ENCODE measurements at regions not wholly inside any gene's neighbourhood (a gene's known extent, or its start where the extent isn't known, plus 50 kb on each side); places are given as distances from the start of the nearest gene placed in this dataset.

- no peaks in the 10 kb centered on the region for H3K27me3 ChIP-seq (replicated peaks)
- no peak overlapping the region for H3K27ac ChIP-seq
- no peaks in the 10 kb centered on the region for H3K36me3 ChIP-seq (replicated peaks)
- no peak overlapping the region for H3K4me3 ChIP-seq (ENCODE audit: low read depth, low read length)
- in situ Hi-C loops (cut with HindIII; ENCODE audit: low pct_ligation_motif_present, low sequenced_read_pairs) = no loop called here
- DNase-seq = no peak
- no peak for TF ChIP-seq CTCF (IDR thresholded peaks at IDR 0.05; ENCODE audit: low read depth, low read length, missing control alignments)
Observed at GRCh38 chr15:98363955-98364354, 284.4 kb upstream of the IGF1R start.

DNA sequence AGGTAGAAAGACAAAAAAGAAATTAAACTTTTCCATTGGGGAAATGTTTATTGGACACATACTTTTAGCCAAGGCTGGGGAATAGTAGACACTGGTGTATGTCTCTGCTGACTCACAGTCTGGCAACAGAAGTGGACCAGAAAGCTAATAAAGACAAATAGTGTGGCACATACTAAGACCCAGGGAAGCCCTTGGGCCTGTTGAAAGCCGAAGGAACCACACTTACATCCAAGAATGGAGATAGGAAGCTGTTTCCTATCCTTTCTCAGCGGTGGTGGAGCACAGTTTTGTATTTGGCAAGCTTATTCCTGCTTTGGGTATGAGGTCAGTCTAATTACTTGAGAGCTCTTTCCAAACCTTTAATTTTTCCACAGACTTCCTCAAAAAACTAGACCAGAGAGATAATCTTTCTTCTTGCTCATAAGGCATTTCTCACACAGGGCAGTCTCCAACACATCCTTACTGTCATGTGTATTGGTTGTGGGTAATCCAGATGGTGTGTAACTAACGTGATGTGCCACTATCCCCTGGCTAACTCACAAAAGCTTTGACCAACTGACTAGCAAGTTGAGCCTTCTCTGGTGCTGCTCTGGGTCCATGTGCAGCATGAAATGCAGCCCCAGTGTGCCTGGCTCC is 279.1 kb upstream of the IGF1R start:
- in situ Hi-C loops (cut with HindIII; ENCODE audit: low pct_ligation_motif_present, low sequenced_read_pairs) = no loop called here
- Histone ChIP-seq H3K27ac (no peak overlapping the region), H3K36me3 (replicated peaks) (no peaks in the 10 kb centered on the region), H3K4me3 (ENCODE audit: low read depth, low read length) (no peak overlapping the region), H3K27me3 (replicated peaks) (no peaks in the 10 kb centered on the region)
- TF ChIP-seq CTCF (IDR thresholded peaks at IDR 0.05; ENCODE audit: low read depth, low read length, missing control alignments) = no peak
- DNase-seq = no peak

GRCh38 chr15:98375513-98376340 is 272.6 kb upstream of the IGF1R start:
- no peak overlapping the region for H3K27ac ChIP-seq
- no peak for TF ChIP-seq CTCF (IDR thresholded peaks at IDR 0.05; ENCODE audit: low read depth, low read length, missing control alignments)
- in situ Hi-C loops (cut with HindIII; ENCODE audit: low pct_ligation_motif_present, low sequenced_read_pairs) = no loop called here
- no peak overlapping the region for H3K4me3 ChIP-seq (ENCODE audit: low read depth, low read length)
- DNase-seq = no peak
- no peaks in the 10 kb centered on the region for H3K36me3 ChIP-seq (replicated peaks)
- H3K27me3 ChIP-seq (replicated peaks) = no peaks in the 10 kb centered on the region

DNA sequence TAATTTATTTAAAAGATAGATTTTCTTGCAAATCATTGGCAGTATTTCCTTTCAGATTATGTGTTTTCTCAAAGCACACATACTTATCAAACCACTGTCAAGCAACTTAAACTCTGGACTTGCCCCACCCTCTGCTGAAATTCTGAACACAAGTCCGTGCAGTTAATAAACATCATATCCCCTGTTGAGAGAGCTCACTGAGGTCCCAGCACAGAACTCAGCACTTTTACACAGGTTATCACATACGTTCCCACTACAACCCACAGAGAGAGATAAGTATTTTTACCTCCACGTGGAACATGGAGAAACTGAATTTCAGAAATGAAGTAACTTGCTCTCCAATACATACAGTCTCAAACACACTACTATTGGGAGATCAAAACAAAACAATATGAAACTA is 267.6 kb upstream of the IGF1R start:
- in situ Hi-C loops (cut with HindIII; ENCODE audit: low pct_ligation_motif_present, low sequenced_read_pairs) = no loop called here
- no peak for DNase-seq
- no peaks in the 10 kb centered on the region for H3K27me3 ChIP-seq (replicated peaks)
- H3K4me3 ChIP-seq (ENCODE audit: low read depth, low read length) = no peak overlapping the region
- TF ChIP-seq CTCF (IDR thresholded peaks at IDR 0.05; ENCODE audit: low read depth, low read length, missing control alignments) = no peak
- H3K36me3 ChIP-seq (replicated peaks) = no peaks in the 10 kb centered on the region
- no peak overlapping the region for H3K27ac ChIP-seq

GRCh38 chr15:98381446-98381845 is 266.9 kb upstream of the IGF1R start:
- in situ Hi-C loops (cut with HindIII; ENCODE audit: low pct_ligation_motif_present, low sequenced_read_pairs) = no loop called here
- H3K36me3 ChIP-seq (replicated peaks) = no peaks in the 10 kb centered on the region
- no peak for DNase-seq

More at GRCh38 chr15:98381446-98381845, 266.9 kb upstream of the IGF1R start:
- no peak for TF ChIP-seq CTCF (IDR thresholded peaks at IDR 0.05; ENCODE audit: low read depth, low read length, missing control alignments)
- Histone ChIP-seq H3K27me3 (replicated peaks) (no peaks in the 10 kb centered on the region), H3K4me3 (ENCODE audit: low read depth, low read length) (no peak overlapping the region), H3K27ac (no peak overlapping the region)
